PFSK-1 (cell line): ENCODE measurements at regions not wholly inside any gene's neighbourhood (a gene's known extent, or its start where the extent isn't known, plus 50 kb on each side); places are given as distances from the start of the nearest gene placed in this dataset.

Source experiments
- FOXP2 ChIP-seq: optimal IDR thresholded peaks from 2 replicates; pipeline ENCODE3; 2011; ENCODE audit warnings: borderline replicate concordance, control low read depth, inconsistent platforms; ENCODE audit not compliant: insufficient read depth; ENCODE audit errors: extremely low read length, extremely low read depth
- POLR2AphosphoS5 ChIP-seq: IDR thresholded peaks from 2 replicates; pipeline ENCODE4 v1.6.1; 2012; ENCODE audit warnings: low read depth, mild to moderate bottlenecking, control low read depth, low read length, moderate library complexity
- REST ChIP-seq, 2 experiments: IDR thresholded peaks; 2 replicates each; pipeline versions ENCODE4 v1.6.1 to v1.8.0; 2011 to 2012; ENCODE audit warnings: low read depth in 2 of 2, low read length in 2 of 2, control low read depth in 1 of 2, inconsistent platforms in 1 of 2, mild to moderate bottlenecking in 1 of 2, moderate library complexity in 1 of 2; ENCODE audit not compliant: insufficient read depth in 1 of 2
- SIN3A ChIP-seq: IDR thresholded peaks from 2 replicates; pipeline ENCODE4 v1.6.1; 2012; ENCODE audit warnings: mild to moderate bottlenecking, low read length, moderate library complexity, borderline replicate concordance; ENCODE audit not compliant: insufficient read depth
- TAF1 ChIP-seq: IDR thresholded peaks from 2 replicates; pipeline ENCODE4 v1.6.1; 2012; ENCODE audit warnings: low read length, control low read depth, borderline replicate concordance; ENCODE audit not compliant: insufficient read depth

- TF ChIP-seq TAF1 (no peak), SIN3A (no peak), FOXP2 (no peak), REST (IDR thresholded peaks at IDR 0.05; ENCODE audit: insufficient read depth in 1 of 2, low read depth in 2 of 2, low read length in 2 of 2) (no peak), POLR2AphosphoS5 (no peak)
Observed at GRCh38 chr10:94232711-94233383, 129.9 kb downstream of the NOC3L start.

- TF ChIP-seq POLR2AphosphoS5 (no peak), FOXP2 (no peak), SIN3A (no peak), TAF1 (no peak), REST (IDR thresholded peaks at IDR 0.05; ENCODE audit: insufficient read depth in 1 of 2, low read depth in 2 of 2, low read length in 2 of 2) (no peak)
Observed at GRCh38 chr10:94235461-94235860, 127.3 kb downstream of the NOC3L start.

- no peak for TF ChIP-seq POLR2AphosphoS5
- no peak for TF ChIP-seq REST (IDR thresholded peaks at IDR 0.05; ENCODE audit: insufficient read depth in 1 of 2, low read depth in 2 of 2, low read length in 2 of 2)
- no peak for TF ChIP-seq TAF1
- TF ChIP-seq SIN3A, result no peak
- no peak for TF ChIP-seq FOXP2
Observed at GRCh38 chr10:94238006-94238617, 124.6 kb downstream of the NOC3L start.

GRCh38 chr10:94239696-94240095, 123.0 kb downstream of the NOC3L start:
- TF ChIP-seq POLR2AphosphoS5 (no peak), SIN3A (no peak), REST (IDR thresholded peaks at IDR 0.05; ENCODE audit: insufficient read depth in 1 of 2, low read depth in 2 of 2, low read length in 2 of 2) (no peak), TAF1 (no peak), FOXP2 (no peak)
